ENCODE measurements at regions not wholly inside any gene's neighbourhood (a gene's known extent, or its start where the extent isn't known, plus 50 kb on each side); places are given as distances from the start of the nearest gene placed in this dataset.

GRCh38 chr2:17430326-17430725 lies 87.9 kb downstream of the RAD51AP2 start:
- TF ChIP-seq POLR2AphosphoS5 (IDR thresholded peaks at IDR 0.05; ENCODE audit: low read depth, low read length), result no peak
- TF ChIP-seq POLR2A (IDR thresholded peaks at IDR 0.05; ENCODE audit: low read depth, low read length), result no peak

Data from GM12892 (cell line).